Stimulated activated naive B cell treated with anti-CD40 and anti-IgM and Interleukin-4, amounts not matched to agents 10 μg/mL and 1 μg/mL and 100 μg/mL, for 72 hours (primary cell): ENCODE measurements at regions not wholly inside any gene's neighbourhood (a gene's known extent, or its start where the extent isn't known, plus 50 kb on each side); places are given as distances from the start of the nearest gene placed in this dataset.

Experiments used
- ATAC-seq, 2 donors: fragments of 150-1000 bp; cut with Tn5 transposase; replicated peaks; 2 replicates each; pipeline ENCODE4 v1.10.0; 2021; ENCODE audit warnings: moderate library complexity in 1 of 2
- DNase-seq: peaks from one replicate; pipeline ENCODE4 v3.0.0; 2021
- H3K27ac Mint-ChIP-seq: one replicate; pipeline ENCODE4 v1.8.0; 2022; ENCODE audit warnings: mild to moderate bottlenecking, mixed read lengths
- H3K27me3 Mint-ChIP-seq, 2 donors: one replicate each; pipeline ENCODE4 v1.8.0; 2022; ENCODE audit warnings: mixed read lengths in 2 of 2
- H3K36me3 Mint-ChIP-seq, 2 donors: one replicate each; pipeline ENCODE4 v1.8.0; 2022; ENCODE audit warnings: mixed read lengths in 2 of 2, mild to moderate bottlenecking in 1 of 2
- H3K4me1 Mint-ChIP-seq, 2 donors: one replicate each; pipeline ENCODE4 v1.8.0; 2022; ENCODE audit warnings: mixed read lengths in 2 of 2, mild to moderate bottlenecking in 1 of 2
- H3K4me3 Mint-ChIP-seq, 2 donors: one replicate each; pipeline ENCODE4 v1.8.0; 2022; ENCODE audit warnings: mild to moderate bottlenecking in 2 of 2, mixed read lengths in 2 of 2, moderate library complexity in 1 of 2
- H3K9me3 Mint-ChIP-seq, 2 donors: one replicate each; pipeline ENCODE4 v1.8.0; 2022; ENCODE audit warnings: mixed read lengths in 2 of 2, mild to moderate bottlenecking in 1 of 2

DNA sequence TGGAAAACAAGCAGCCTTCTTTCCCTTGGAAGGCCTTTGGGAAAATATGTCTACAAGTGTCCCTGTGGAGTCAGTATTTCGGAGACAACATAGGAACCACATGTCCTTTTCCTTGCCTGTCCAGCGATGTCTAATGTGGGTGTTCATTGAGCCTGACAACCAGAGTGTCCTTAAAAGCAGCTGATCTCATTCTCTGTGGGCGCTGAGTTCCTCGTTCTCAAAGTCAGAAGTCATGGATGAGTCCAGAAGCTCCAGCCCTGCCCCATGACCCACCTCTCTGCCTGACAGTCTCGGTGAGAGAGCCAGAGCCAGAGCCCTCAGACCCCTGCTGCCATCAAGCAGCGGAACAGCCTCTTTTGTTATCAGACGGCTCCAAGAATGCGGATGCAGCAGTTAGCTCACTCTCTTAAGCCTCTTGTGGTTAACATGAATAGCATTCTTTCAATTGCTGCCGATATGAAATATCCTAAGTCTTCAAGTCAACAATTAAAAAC lies 329.2 kb downstream of the TGFB2 start:
- Mint-ChIP-seq H3K27ac (no peak overlapping the region), H3K4me3 (no peak overlapping the region), H3K4me1 (no peaks in the 10 kb centered on the region), H3K27me3 (peaks cover 0 to 6% of the 10 kb centered on the region in 2 donors), H3K36me3 (no peaks in the 10 kb centered on the region), H3K9me3 (peaks cover 2 to 5% of the 10 kb centered on the region in 2 donors)
- DNase-seq (no peak), ATAC-seq (no peak)

DNA sequence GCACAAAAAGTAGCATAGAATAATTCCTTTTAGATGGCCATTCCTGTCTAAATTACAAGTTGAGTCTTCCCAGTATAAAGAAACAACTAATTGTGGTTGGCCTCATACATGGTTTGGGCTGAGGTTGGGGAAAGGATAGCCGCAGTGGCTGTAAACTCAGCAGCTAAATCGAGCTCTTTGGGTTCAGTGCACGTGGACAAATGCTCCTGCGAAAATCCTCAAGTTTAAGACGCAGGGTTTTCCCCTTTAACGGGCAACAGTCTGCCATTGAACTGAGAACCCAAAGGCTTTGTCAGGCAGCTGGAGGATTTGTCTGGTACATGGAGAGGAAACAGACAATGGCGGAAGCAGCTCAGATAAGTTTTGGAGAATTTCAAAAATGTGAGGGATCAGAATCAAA lies 331.9 kb downstream of the TGFB2 start:
- Mint-ChIP-seq H3K27me3 (peaks cover 0 to 3% of the 10 kb centered on the region in 2 donors), H3K4me1 (no peaks in the 10 kb centered on the region), H3K9me3 (no peaks in the 10 kb centered on the region), H3K36me3 (no peaks in the 10 kb centered on the region), H3K4me3 (no peak overlapping the region), H3K27ac (no peak overlapping the region)
- ATAC-seq (no peak), DNase-seq (no peak)

DNA sequence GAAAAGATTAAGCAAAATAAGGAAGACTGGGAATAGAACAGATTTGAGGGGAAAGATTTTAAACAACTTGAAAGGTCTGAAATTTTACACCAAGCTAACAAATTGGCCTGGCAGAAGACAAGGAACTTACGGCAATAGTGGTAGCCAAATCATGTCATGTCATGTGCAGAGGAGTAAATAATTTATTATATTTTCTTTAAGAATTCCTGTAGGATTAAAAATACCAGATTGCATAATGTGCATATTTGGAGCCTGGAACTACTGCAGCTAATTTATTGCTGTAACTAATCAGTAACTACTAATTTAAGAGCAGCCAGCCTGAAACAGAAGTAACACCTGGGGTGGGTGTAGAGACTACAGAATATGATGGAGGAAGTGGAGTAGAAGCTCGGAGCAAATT lies 334.3 kb downstream of the TGFB2 start:
- Mint-ChIP-seq H3K36me3 (no peaks in the 10 kb centered on the region), H3K27ac (no peak overlapping the region), H3K4me1 (no peaks in the 10 kb centered on the region), H3K9me3 (no peaks in the 10 kb centered on the region), H3K27me3 (peaks cover 0 to 3% of the 10 kb centered on the region in 2 donors), H3K4me3 (no peak overlapping the region)
- no peak for DNase-seq
- ATAC-seq, result no peak

DNA sequence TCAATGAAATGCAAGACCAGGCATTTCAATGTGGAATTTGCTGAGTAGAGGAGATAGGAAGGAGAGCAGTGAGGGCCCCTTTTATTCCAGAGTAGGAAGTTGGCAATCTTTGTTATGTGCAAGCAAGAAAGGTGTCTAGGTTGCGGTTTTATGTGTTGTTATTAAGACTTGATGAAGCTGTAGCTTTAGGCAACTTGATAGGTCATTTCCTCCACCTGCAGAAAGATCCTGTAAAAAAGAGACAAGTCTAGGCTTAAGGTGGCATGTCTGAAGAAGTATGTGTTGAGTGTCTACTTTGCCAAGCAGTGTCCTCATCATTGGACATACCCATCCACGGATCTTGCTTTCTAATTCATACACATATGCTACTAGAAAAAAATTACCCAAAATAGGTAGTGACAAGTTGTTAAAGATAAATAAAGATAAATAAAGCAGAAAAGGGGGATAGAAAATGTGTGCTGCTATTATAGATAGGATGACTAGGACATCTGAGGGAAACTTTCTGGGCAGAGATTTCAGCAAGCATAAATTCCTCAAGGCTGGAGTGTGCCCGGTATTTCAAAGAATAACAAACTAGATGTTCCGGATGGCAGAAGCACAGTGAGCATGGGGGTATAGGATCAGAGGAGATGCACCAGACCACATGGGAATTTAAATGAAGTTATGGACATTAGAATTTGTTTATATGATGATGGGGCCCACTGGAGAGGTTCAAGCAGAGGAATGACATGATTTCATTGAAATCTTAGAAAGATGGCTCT lies 335.0 kb downstream of the TGFB2 start:
- DNase-seq, result no peak
- Mint-ChIP-seq H3K9me3 (no peaks in the 10 kb centered on the region), H3K27ac (no peak overlapping the region), H3K27me3 (peaks cover 0 to 3% of the 10 kb centered on the region in 2 donors), H3K4me3 (no peak overlapping the region), H3K36me3 (no peaks in the 10 kb centered on the region), H3K4me1 (no peaks in the 10 kb centered on the region)
- no peak for ATAC-seq

DNA sequence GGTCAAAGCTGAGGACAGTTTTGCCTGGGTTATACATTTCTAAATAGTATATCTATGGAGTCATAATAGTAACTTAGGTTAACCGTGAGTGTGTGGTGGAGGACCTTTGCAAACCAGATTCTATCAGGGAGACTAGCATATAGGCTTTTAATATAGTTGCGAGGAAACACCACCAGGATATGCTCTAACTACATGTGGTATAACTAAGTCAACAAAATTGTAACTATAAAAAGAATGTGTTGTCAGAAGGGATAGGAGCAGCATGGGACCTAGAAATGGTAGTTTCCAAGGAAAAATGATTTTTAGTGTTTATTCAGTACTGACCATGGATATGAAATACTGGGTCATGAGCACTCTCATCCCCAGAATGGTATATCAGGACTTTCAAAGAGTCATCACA lies 338.1 kb downstream of the TGFB2 start:
- H3K36me3 Mint-ChIP-seq, result no peaks in the 10 kb centered on the region
- no peak overlapping the region for H3K27ac Mint-ChIP-seq
- DNase-seq (no peak), ATAC-seq (no peak)
- no peak overlapping the region for H3K4me3 Mint-ChIP-seq
- H3K27me3 Mint-ChIP-seq, result no peaks in the 10 kb centered on the region
- H3K4me1 Mint-ChIP-seq, result no peaks in the 10 kb centered on the region
- no peaks in the 10 kb centered on the region for H3K9me3 Mint-ChIP-seq

DNA sequence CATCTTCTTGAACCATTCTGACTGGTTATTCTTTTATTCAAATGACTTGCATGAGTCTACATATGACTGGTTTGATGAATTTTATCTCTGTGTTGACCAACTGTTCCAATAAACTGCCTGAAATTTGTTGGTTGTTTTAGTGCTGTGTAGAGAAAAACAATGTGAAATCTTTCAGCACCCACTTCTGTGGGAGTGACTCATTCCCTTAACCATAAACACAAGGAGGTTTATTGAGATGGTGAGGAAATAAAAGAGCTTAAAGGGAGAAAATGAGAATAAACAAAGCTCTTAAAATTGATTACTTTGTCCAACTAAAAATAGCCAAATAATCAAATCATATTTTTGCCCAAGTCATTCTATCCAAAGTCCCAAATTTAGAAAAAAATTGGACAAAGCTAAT lies 341.1 kb downstream of the TGFB2 start:
- H3K9me3 Mint-ChIP-seq, result no peaks in the 10 kb centered on the region
- no peaks in the 10 kb centered on the region for H3K4me1 Mint-ChIP-seq
- DNase-seq (no peak), ATAC-seq (no peak)
- no peaks in the 10 kb centered on the region for H3K27me3 Mint-ChIP-seq
- no peaks in the 10 kb centered on the region for H3K36me3 Mint-ChIP-seq
- H3K27ac Mint-ChIP-seq, result no peak overlapping the region
- H3K4me3 Mint-ChIP-seq, result no peak overlapping the region

DNA sequence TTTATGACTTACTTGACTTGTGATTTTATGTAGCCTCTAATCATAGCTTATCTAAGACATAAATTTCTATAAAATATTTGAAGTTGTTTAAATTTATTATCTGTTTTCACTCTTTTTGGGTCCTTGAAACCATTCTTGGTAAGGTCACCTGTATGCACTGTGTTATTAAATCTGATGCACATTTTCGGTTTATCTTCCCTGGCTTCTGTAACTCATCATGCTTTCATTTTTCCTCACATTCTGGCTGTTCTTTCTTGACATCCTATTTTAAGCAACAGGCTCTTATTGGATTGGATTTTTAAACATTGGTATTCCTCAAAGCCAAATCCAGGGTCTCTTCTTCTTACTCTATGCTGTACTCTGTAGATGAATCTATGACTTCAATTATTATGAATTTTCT lies 341.6 kb downstream of the TGFB2 start:
- DNase-seq, result no peak
- Mint-ChIP-seq H3K4me1 (no peaks in the 10 kb centered on the region), H3K27me3 (no peaks in the 10 kb centered on the region), H3K4me3 (no peak overlapping the region), H3K27ac (no peak overlapping the region), H3K9me3 (no peaks in the 10 kb centered on the region), H3K36me3 (no peaks in the 10 kb centered on the region)
- no peak for ATAC-seq

DNA sequence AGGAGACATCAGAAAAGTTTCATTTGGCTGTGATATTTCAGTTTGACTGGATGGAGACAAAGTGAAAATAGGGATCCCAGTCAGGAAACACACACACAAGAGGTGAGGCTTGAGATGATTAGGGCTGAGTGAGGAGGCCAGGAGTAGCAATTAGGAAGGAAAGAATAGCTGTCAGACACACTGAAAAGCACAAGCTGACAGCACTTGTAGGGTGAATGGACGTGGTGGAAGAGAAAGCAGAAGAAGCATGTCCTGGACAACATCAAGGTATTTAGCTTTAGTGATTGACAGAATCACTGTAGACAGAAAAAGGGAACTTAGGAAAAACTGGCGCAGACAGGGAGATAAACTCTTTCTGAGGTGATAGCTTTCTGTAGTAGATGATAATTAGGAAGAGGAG lies 347.7 kb downstream of the TGFB2 start:
- Mint-ChIP-seq H3K36me3 (no peaks in the 10 kb centered on the region), H3K4me3 (no peak overlapping the region), H3K27me3 (no peaks in the 10 kb centered on the region), H3K9me3 (no peaks in the 10 kb centered on the region), H3K27ac (no peak overlapping the region), H3K4me1 (no peaks in the 10 kb centered on the region)
- DNase-seq (no peak), ATAC-seq (no peak)

DNA sequence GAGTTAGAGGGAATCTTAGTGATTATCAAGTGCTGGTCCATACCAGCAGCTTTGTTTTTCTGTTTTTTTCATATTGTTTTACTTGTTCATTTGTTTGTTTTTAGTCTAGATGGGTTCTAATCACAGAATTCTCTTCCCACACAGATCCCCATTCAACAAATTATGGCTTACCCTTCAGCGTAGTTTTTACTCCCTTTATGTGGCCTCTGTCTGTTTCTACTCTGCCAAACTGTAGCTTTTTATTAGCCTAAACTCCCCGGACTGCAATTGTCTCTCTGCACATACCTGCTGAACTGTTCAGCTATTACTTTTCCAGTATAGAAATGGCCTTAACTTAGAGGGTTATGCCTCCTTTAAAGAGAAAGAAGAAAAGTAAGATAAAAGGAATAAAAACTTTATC lies 348.5 kb downstream of the TGFB2 start:
- no peaks in the 10 kb centered on the region for H3K9me3 Mint-ChIP-seq
- no peak for DNase-seq
- no peak for ATAC-seq
- H3K4me3 Mint-ChIP-seq, result no peak overlapping the region
- no peaks in the 10 kb centered on the region for H3K27me3 Mint-ChIP-seq
- no peaks in the 10 kb centered on the region for H3K4me1 Mint-ChIP-seq
- no peak overlapping the region for H3K27ac Mint-ChIP-seq
- no peaks in the 10 kb centered on the region for H3K36me3 Mint-ChIP-seq

DNA sequence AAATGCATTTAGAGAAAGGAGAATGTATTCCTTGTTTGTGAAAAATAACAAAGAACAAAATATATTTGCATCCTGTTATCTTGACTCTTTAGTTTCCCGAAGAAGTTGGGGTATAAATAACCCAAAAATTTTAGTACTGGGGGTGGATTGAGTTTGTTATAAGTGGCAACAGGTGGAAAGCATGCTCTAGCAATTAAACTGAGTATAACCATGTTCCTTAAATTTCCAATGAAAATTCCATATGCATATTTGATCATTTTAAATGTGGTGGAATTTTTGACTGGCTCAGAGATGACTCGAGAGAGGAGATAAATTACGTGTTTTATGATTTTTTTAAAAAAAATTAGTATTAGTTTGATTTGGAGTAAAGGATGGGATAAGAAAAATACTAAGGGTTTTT lies 348.9 kb downstream of the TGFB2 start:
- DNase-seq (no peak), ATAC-seq (no peak)
- no peaks in the 10 kb centered on the region for H3K27me3 Mint-ChIP-seq
- no peaks in the 10 kb centered on the region for H3K4me1 Mint-ChIP-seq
- H3K27ac Mint-ChIP-seq, result no peak overlapping the region
- no peaks in the 10 kb centered on the region for H3K36me3 Mint-ChIP-seq
- no peak overlapping the region for H3K4me3 Mint-ChIP-seq
- H3K9me3 Mint-ChIP-seq, result no peaks in the 10 kb centered on the region

DNA sequence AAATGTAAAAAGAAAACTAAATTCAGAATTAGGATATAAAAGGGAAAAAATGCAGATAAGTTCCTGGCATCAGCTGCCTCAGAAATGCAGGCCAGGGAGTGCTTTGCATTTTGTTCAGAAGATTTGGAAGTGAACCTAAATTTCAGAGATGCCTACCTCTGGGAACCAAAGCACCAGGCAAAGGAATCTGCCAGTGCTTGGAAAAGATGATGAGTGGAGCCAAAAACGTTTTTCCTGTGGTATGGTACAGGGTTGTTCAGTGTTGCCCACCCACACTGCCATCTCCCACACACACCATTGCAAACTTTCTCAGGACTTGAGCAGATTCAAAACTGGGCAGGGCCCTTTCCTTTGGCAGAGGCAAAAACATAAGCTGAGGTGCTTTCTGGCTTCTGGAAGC lies 349.5 kb downstream of the TGFB2 start:
- no peaks in the 10 kb centered on the region for H3K27me3 Mint-ChIP-seq
- H3K9me3 Mint-ChIP-seq, result no peaks in the 10 kb centered on the region
- ATAC-seq (no peak), DNase-seq (no peak)
- no peaks in the 10 kb centered on the region for H3K4me1 Mint-ChIP-seq
- H3K4me3 Mint-ChIP-seq, result no peak overlapping the region
- H3K36me3 Mint-ChIP-seq, result no peaks in the 10 kb centered on the region
- no peak overlapping the region for H3K27ac Mint-ChIP-seq

DNA sequence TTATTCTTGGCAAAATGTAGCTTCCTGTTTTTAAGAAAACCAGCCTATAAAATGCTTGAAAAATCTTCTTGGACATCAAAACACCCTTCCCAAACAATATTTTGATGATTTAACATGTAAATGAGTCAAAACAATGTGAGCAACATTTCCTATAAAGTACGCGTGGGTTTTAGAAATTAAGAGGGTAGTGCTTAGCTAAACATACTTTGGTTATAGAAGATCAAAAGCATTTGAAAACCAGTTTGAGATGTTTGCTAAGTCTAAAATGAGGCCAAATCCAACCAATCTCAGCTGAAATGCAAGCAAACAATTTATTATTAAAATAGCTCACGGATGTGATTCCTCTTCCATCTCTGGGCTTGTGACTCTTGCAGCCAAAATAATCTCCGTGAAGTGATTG lies 350.4 kb downstream of the TGFB2 start:
- Mint-ChIP-seq H3K27ac (no peak overlapping the region), H3K9me3 (no peaks in the 10 kb centered on the region), H3K4me3 (no peak overlapping the region), H3K4me1 (no peaks in the 10 kb centered on the region), H3K36me3 (no peaks in the 10 kb centered on the region), H3K27me3 (no peaks in the 10 kb centered on the region)
- DNase-seq, result no peak
- ATAC-seq, result no peak

DNA sequence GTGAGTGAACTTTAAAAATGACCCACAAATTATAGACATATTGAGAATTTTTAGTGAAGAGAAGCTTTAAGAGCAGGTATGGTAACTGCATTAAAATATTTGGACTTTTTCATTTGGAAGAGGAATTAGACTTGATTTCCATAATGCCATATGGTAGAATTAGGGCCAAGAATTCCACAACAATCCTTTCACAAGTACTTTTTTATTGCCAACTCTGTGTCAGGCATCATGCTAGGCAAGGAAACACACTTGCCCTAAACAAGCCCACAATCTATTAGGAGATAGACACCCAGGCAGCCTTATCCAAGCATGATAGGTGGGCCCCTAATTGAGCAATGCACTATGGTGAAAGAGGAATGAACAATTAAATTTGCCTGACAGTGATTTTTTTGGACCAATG lies 353.0 kb downstream of the TGFB2 start:
- ATAC-seq (no peak), DNase-seq (no peak)
- no peaks in the 10 kb centered on the region for H3K36me3 Mint-ChIP-seq
- H3K4me3 Mint-ChIP-seq, result no peak overlapping the region
- H3K27ac Mint-ChIP-seq, result no peak overlapping the region
- H3K9me3 Mint-ChIP-seq, result no peaks in the 10 kb centered on the region
- no peaks in the 10 kb centered on the region for H3K27me3 Mint-ChIP-seq
- H3K4me1 Mint-ChIP-seq, result no peaks in the 10 kb centered on the region

DNA sequence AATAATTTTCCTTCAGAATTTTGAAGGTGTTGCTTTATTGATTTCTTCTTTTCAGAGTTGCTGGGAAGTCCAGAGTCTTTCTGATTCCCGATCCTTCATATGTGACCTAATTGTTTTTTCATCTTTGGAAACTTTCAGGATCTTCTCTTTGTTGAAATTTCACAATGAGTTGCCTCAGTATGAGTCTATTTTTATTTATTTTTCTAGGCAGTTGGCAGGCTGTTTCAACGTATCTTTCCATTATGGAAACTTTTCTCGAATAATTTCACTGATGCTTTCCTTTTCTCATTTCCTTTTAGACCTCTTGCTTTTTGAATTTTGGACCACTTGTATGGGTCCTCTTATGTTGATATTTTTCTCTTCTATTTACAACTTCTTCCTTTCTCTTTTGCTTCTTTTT lies 354.3 kb downstream of the TGFB2 start:
- DNase-seq (no peak), ATAC-seq (no peak)
- no peaks in the 10 kb centered on the region for H3K4me1 Mint-ChIP-seq
- no peak overlapping the region for H3K27ac Mint-ChIP-seq
- H3K27me3 Mint-ChIP-seq, result no peaks in the 10 kb centered on the region
- H3K4me3 Mint-ChIP-seq, result no peak overlapping the region
- no peaks in the 10 kb centered on the region for H3K36me3 Mint-ChIP-seq
- H3K9me3 Mint-ChIP-seq, result no peaks in the 10 kb centered on the region

DNA sequence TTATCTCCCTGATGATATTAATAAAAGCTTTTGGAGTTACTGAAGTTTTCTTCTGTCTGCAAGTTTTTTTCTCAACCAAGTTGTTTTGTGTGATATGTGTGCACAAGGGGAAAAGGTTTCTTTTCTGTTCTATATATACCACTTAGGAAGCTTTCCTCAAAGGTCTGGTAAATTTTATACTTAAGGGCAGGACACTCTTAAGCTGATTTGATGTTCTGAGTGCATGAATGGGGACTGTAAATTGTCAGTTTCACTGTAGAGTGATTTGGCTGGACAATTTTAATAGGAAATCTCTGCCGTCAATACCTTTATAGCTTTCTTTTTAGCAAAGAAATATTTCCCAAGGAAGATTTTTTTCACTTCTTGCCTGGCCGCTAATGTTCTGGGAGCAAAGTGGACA lies 354.7 kb downstream of the TGFB2 start:
- DNase-seq, result no peak

DNA sequence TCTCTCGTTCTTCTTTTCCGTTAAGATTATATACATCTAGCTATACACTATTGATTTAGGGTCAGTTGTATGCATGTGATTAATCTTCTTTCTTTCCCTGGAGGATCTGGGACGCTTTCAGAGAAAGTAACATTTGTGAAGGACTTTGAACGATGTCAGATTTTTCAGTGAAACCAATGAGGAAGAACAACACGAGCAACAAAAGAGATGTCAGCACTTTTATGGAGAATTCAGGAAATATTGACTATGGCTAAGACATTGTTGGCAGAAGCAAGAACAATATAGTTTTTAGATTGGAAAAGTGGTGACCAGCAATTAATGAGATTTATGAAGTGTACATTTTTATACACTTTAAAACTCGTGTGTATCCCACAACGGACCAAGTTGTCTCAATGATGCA lies 355.5 kb downstream of the TGFB2 start:
- Mint-ChIP-seq H3K4me1 (no peaks in the 10 kb centered on the region), H3K36me3 (no peaks in the 10 kb centered on the region), H3K4me3 (no peak overlapping the region), H3K9me3 (no peaks in the 10 kb centered on the region), H3K27me3 (no peaks in the 10 kb centered on the region), H3K27ac (no peak overlapping the region)
- ATAC-seq (no peak), DNase-seq (no peak)

More for the DNA sequence above, 354.7 kb downstream of the TGFB2 start:
- Mint-ChIP-seq H3K27me3 (no peaks in the 10 kb centered on the region), H3K4me3 (no peak overlapping the region), H3K9me3 (no peaks in the 10 kb centered on the region), H3K36me3 (no peaks in the 10 kb centered on the region), H3K27ac (no peak overlapping the region), H3K4me1 (no peaks in the 10 kb centered on the region)
- ATAC-seq, result no peak
